ENCODE measurements at regions not wholly inside any gene's neighbourhood (a gene's known extent, or its start where the extent isn't known, plus 50 kb on each side); places are given as distances from the start of the nearest gene placed in this dataset.
"Not testable (repeated sequence)": the region's sequence is repeated elsewhere in the genome, so short reads cannot be mapped to it uniquely, and the experiment has no call there.

DNA sequence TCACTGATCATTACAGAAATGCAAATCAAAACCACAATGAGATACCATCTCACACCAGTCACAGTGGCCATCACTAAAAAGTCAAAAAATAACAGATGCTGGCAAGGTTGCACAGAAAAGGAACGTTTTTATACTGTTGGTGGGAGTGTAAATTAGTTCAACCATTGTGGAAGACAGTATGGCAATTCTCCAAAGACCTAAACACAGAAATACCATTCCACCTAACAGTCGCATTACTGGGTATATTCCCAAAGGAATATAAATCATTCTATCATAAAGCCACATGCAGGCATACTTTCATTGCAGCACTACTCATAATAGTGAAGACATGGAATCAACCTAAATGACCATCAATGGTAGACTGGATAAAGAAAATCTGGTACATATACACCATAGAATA lies 83.2 kb upstream of the ARID5B start:
- DNase-seq, result not testable (repeated sequence)

DNA sequence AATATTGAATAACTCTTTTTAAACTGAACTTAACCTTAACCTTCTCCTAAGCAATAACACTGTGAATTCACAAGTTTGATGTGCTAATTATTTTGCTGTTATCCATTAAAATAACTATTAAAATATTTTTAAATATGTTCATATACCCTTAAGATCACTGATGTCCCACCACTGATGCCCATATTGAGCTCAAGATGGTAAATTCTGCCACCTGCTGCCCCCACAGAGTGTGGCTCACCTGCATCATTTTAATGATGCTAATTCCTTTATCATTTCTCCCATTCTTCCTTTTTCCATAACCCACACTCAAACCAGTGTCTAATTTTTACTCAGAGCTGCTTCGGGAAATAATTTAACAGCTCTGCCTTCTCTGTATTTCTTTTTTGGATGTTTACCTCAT lies 82.3 kb upstream of the ARID5B start:
- no peak for DNase-seq

DNA sequence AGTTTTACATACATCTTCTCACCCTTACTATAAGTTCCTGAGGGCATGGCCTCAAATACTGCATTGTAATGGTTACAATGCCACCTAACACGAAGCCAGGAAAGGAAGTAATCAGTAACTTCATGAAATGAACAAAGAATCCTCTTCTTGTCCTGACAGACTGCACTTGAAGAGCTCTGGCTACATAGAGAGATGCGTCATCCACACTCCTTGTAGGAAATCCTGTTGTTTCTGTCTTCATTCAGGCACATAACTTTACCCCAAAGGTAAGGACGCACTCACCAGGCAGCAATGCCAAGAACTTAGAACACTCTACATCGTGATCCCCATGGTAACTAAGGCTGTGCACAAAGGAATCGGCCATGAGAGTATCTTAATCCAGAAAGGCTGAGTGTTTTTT lies 80.3 kb upstream of the ARID5B start:
- no peak for DNase-seq

DNA sequence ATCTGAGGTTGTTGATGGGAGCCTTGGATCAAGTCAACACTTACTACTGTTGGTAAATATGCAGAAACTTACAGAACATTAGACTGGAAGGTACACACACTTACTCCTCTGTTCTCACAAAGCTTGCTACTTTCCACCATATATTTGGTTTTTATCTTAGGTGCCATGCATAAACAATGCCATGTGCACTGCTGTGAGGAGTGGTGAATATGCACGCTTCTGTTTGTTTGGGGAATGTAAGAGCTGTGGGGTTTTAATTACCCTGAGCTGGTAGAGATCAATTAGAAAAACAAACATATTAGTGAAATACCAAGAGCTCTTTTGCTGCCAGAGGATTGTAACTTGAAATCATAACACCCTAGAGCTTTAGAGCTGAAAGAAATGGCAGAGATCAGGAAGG lies 79.8 kb upstream of the ARID5B start:
- no peak for DNase-seq

- no peak for DNase-seq
These were observed 79.4 kb upstream of the ARID5B start for GRCh38 chr10:61822096-61822495.

DNA sequence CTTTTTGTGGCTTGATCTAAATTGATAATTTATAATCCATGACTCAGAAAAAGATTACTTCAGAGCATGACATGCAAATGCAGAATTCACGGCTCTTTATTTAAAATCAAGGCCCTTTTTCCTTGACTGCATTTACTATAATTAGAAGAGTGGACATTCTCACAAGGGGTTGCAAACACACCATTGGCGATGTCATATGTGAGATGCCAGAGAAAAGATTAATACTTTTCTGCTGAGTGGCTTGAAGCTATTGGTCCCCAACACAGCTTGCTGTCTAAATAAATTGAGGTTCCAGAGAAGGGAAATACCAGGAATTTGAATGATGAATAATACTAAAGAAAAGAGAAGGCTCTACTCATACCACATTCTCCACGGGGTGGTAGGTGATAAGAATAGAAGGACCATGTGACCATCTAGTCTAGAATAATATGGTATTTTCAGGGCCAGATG lies 78.7 kb upstream of the ARID5B start:
- no peak for DNase-seq

- DNase-seq, result no peak
These were observed 76.5 kb upstream of the ARID5B start for GRCh38 chr10:61825001-61825400.

GRCh38 chr10:61825628-61826027 lies 75.9 kb upstream of the ARID5B start:
- no peak for DNase-seq

GRCh38 chr10:61828034-61828433 lies 73.5 kb upstream of the ARID5B start:
- DNase-seq, result no peak

DNA sequence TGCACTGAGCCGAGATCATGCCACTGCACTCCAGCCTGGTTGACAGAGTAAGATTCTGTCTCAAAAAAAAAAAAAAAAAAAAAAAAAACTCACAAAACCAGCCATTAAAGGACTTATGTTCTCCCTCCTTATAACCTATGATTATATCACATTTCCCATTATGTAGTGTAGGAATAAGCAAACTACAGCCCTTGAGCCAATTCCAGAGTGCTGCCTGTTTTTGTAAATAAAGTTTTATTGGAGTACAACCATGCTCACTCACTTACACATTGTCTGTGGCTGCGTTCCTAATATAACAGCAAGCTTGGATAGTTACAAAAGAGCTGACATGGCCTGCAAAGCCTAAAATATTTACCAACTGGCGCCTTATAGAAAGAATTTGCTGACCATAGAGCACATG lies 72.7 kb upstream of the ARID5B start:
- DNase-seq, result no peak

GRCh38 chr10:61830072-61830845 lies 71.2 kb upstream of the ARID5B start:
- DNase-seq, result no peak

DNA sequence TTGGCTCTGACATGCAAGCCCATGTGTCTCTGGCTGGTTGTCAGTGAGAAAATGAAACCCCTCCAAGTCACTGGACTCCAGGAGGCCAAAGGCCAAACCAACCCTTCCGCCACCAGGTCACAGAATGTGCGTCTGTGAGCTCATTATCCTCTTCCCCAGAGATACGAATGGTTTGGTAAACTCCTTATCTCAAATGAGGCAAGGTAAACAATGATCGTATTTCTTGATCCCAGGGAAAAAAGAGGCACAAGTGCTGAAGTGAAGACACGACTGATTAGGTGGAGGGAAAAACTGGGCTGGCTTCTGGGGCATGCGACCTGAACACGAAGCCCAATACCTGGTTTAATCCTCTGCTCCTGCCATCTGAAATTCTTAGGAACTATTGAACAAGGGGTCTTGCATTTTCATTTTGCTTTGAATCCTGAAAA lies 70.6 kb upstream of the ARID5B start:
- DNase-seq, result no peak

DNA sequence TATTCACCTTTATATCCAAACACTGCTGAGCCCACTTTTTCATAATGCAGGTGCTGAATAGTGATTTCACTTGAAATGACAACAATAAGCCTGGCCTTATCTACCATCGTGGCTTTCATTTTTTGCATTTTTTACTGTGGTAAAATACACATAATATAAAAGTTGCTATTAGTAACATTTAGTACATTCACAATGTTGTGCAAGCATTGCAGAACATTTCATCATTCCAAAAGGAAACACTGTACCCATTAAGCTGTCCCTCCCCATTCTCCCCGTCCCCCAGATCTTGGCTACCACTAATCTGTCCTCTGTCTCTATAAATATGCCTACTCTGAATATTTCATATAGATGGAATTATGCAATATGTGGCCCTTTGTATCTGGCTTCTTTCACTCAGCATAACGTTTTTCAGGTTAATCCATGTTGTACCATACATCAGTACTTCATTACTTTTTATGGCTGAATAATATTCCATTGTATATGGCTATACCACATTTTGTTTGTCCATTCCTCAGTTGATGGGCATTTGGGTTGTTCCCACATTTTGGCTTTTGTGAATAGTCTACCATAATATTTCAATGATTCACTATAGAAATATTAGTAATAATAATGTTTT lies 68.5 kb upstream of the ARID5B start:
- no peak for DNase-seq

DNA sequence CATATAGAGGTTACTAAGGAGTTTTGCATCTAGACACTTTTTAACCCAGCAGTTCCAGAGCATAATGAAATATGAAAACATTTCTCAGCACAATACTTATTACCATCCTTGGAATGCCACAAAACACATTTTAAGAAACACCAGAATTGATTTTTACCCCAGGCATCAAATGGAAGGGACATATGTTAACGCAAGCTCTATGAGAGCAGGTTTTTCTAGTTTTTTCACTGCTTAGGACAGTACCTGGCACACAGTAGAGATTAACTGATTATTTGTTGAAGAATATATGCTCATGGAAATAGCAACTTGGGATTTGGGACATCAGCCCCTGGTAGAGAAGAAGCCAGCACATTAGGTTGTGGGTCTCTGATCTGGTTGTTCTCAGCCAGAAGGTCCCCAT lies 67.0 kb upstream of the ARID5B start:
- DNase-seq, result no peak

- DNase-seq, result peak; percentile 55
These were observed 66.2 kb upstream of the ARID5B start for GRCh38 chr10:61835069-61835945.

- DNase-seq, result no peak
These were observed 65.3 kb upstream of the ARID5B start for GRCh38 chr10:61835946-61836887.

GRCh38 chr10:61836888-61837754 lies 64.4 kb upstream of the ARID5B start:
- no peak for DNase-seq

- no peak for DNase-seq
These were observed 63.7 kb upstream of the ARID5B start for GRCh38 chr10:61837755-61838171.

DNA sequence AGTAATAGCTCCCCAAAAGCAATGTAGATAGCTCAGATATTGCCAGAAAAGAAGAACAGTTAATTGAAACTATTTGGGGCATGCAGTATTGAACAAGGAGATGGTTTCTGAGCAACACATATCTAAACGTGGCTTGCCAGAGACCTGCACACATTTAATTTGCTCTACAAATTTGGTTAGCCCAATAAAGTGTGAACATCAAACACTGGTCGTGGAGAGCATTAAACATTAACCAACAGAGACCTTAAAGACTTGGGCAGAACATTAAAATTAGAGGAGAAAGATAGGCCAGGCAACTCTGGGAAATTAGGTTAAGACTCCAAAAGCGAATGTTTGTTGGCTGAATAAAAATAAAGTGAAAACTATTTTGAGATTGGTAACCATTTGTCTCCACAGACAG lies 61.6 kb upstream of the ARID5B start:
- DNase-seq, result no peak

GRCh38 chr10:61840403-61840802 lies 61.1 kb upstream of the ARID5B start:
- no peak for DNase-seq

- DNase-seq, result no peak
These were observed 60.1 kb upstream of the ARID5B start for GRCh38 chr10:61841338-61841875.

Data from activated CD4-positive, alpha-beta T cell treated with anti-CD3 and anti-CD28 coated beads, Interleukin-2, amount 50 U/mL, for 16 hours (primary cell).